Activated naive CD8-positive, alpha-beta T cell treated with anti-CD3 and anti-CD28 coated beads for 36 hours (primary cell): ENCODE measurements at regions not wholly inside any gene's neighbourhood (a gene's known extent, or its start where the extent isn't known, plus 50 kb on each side); places are given as distances from the start of the nearest gene placed in this dataset.

Experiments
- DNase-seq: peaks from one replicate; pipeline ENCODE4 v3.0.0; 2021
- H3K27ac Mint-ChIP-seq: one replicate; pipeline ENCODE4 v1.8.0; 2022; ENCODE audit warnings: mild to moderate bottlenecking, moderate library complexity, mixed read lengths
- H3K27me3 Mint-ChIP-seq: one replicate; pipeline ENCODE4 v1.8.0; 2022; ENCODE audit warnings: mild to moderate bottlenecking, mixed read lengths
- H3K36me3 Mint-ChIP-seq: one replicate; pipeline ENCODE4 v1.8.0; 2021; ENCODE audit warnings: mild to moderate bottlenecking, mixed read lengths
- H3K4me1 Mint-ChIP-seq: one replicate; pipeline ENCODE4 v1.8.0; 2021; ENCODE audit warnings: mixed read lengths
- H3K4me3 Mint-ChIP-seq: one replicate; pipeline ENCODE4 v1.8.0; 2022; ENCODE audit warnings: mild to moderate bottlenecking, moderate library complexity, mixed read lengths
- H3K9me3 Mint-ChIP-seq: one replicate; pipeline ENCODE4 v1.8.0; 2022; ENCODE audit warnings: mixed read lengths

GRCh38 chr5:8013948-8014710 is 145.2 kb downstream of the MTRR start:
- Mint-ChIP-seq H3K27me3 (no peaks in the 10 kb centered on the region), H3K4me3 (no peak overlapping the region), H3K36me3 (no peaks in the 10 kb centered on the region), H3K4me1 (no peaks in the 10 kb centered on the region), H3K27ac (no peak overlapping the region), H3K9me3 (peaks cover 5% of the 10 kb centered on the region)
- DNase-seq: no peak

- DNase-seq: no peak
- H3K9me3 Mint-ChIP-seq: peaks cover 8% of the 10 kb centered on the region
- H3K27me3 Mint-ChIP-seq: no peaks in the 10 kb centered on the region
- no peaks in the 10 kb centered on the region for H3K4me1 Mint-ChIP-seq
- H3K27ac Mint-ChIP-seq: no peak overlapping the region
- H3K4me3 Mint-ChIP-seq: no peak overlapping the region
- H3K36me3 Mint-ChIP-seq: no peaks in the 10 kb centered on the region
Measured at GRCh38 chr5:8019719-8020218, 150.8 kb downstream of the MTRR start.

DNA sequence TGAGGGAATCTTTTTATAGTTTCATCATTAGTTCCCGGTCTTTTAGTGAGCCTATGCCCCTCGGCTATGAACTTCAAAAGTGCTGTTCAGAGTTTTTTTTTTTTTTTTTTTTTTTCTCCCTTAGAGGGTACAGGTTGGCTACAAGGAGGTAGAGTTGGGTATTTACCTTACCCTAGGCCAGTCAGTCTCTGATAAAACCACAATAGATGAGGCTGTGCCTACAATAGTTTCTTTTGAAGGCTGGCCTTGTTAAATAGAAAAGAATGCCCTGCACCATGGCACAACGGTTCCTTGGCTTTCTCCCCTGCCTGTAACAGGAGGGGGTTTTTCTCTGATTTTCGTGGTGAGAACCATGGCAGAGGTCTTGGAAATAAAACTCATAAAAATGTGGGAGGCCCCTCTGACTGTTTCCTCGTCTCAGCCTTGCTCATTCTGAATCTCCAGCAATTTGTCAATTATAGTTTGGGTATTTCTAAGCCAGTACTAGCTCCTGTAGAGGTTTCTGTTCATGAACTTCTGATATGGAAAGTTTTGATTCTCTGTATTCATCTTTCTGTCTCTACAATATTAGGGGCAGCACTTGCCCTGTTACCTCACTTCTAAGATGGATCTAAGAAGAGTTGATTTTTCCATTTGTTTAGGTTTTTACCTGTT is 152.0 kb downstream of the MTRR start:
- Mint-ChIP-seq H3K36me3 (no peaks in the 10 kb centered on the region), H3K4me1 (no peaks in the 10 kb centered on the region), H3K9me3 (peaks cover 8% of the 10 kb centered on the region), H3K27me3 (no peaks in the 10 kb centered on the region), H3K27ac (no peak overlapping the region), H3K4me3 (no peak overlapping the region)
- no peak for DNase-seq

- H3K36me3 Mint-ChIP-seq: peaks cover 2% of the 10 kb centered on the region
- H3K9me3 Mint-ChIP-seq: no peaks in the 10 kb centered on the region
- H3K27ac Mint-ChIP-seq: no peak overlapping the region
- H3K27me3 Mint-ChIP-seq: no peaks in the 10 kb centered on the region
- no peak overlapping the region for H3K4me3 Mint-ChIP-seq
- no peak for DNase-seq
- no peaks in the 10 kb centered on the region for H3K4me1 Mint-ChIP-seq
Measured at GRCh38 chr5:8028243-8028642, 159.3 kb downstream of the MTRR start.

DNA sequence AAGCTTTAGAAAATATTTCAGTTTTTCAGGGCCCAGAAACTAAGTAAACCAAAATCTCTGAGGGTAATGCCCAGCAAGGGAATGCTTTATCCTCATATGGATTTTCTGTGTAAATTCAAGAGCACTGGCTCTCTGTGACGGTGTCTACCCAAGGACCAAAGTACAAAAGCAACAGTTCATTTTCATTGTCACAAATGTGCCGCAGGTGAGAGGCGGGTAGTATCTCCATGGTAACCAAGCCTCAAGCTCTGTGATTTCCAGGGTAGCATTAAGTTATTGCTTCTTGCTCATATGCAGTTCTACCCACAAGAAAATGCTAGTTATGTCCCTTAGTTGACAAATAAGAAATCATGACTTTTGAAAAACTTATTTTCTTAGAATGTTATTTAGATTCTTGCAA is 164.3 kb downstream of the MTRR start:
- H3K9me3 Mint-ChIP-seq: no peaks in the 10 kb centered on the region
- H3K36me3 Mint-ChIP-seq: peaks cover 2% of the 10 kb centered on the region
- DNase-seq: no peak
- no peak overlapping the region for H3K27ac Mint-ChIP-seq
- H3K27me3 Mint-ChIP-seq: no peaks in the 10 kb centered on the region
- H3K4me1 Mint-ChIP-seq: no peaks in the 10 kb centered on the region
- no peak overlapping the region for H3K4me3 Mint-ChIP-seq

DNA sequence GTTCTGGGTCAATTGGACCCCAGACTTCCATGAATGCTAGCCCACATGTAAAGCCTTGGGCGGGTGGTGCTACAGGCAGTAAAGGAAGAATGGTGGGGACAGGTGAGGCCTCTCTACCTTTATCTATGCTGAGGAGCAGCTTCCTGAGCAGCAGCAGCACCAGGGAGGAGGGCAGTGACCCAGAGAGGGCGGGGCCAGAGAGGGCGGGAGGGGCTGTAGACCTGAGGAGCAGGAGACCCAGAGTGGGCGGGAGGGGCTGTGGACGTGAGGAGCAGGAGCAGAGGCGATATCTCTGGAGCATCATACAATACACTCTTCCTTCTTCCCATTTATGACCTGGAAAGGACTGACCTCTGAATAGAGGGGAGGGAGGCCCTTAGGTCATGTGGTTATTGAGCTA is 165.9 kb downstream of the MTRR start:
- no peak overlapping the region for H3K4me3 Mint-ChIP-seq
- H3K27me3 Mint-ChIP-seq: no peaks in the 10 kb centered on the region
- H3K27ac Mint-ChIP-seq: no peak overlapping the region
- DNase-seq: no peak
- H3K9me3 Mint-ChIP-seq: peaks cover 2% of the 10 kb centered on the region
- H3K4me1 Mint-ChIP-seq: no peaks in the 10 kb centered on the region
- peaks cover 2% of the 10 kb centered on the region for H3K36me3 Mint-ChIP-seq

DNA sequence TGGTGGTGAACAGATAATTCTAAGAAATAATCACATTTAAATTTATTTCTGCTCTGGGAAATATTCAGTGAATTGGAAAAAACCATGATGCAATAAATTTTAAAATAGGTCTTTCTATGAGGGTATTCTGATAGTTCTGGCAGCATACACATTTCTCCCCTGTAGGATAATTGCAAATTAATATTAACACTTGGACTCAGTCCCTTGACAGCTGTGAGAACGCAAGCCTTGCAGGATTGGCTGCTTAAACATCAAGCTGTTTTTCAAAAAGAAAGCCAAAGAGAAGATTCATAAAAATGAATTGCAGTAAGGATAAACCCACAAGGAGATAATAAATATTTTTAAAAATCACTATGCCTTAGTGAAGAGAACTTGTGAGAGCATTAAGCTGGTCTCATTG is 180.0 kb downstream of the MTRR start:
- Mint-ChIP-seq H3K4me3 (no peak overlapping the region), H3K9me3 (peaks cover 5% of the 10 kb centered on the region), H3K36me3 (no peaks in the 10 kb centered on the region), H3K27ac (no peak overlapping the region), H3K4me1 (no peaks in the 10 kb centered on the region), H3K27me3 (no peaks in the 10 kb centered on the region)
- no peak for DNase-seq

- Mint-ChIP-seq H3K4me3 (no peak overlapping the region), H3K27me3 (no peaks in the 10 kb centered on the region), H3K36me3 (no peaks in the 10 kb centered on the region), H3K9me3 (peaks cover 5% of the 10 kb centered on the region), H3K27ac (no peak overlapping the region), H3K4me1 (no peaks in the 10 kb centered on the region)
- DNase-seq: no peak
Measured at GRCh38 chr5:8050616-8051175, 181.7 kb downstream of the MTRR start.

GRCh38 chr5:8053270-8053669 is 184.3 kb downstream of the MTRR start:
- Mint-ChIP-seq H3K4me1 (no peaks in the 10 kb centered on the region), H3K4me3 (no peak overlapping the region), H3K36me3 (no peaks in the 10 kb centered on the region), H3K27ac (no peak overlapping the region), H3K9me3 (peaks cover 5% of the 10 kb centered on the region), H3K27me3 (no peaks in the 10 kb centered on the region)
- DNase-seq: no peak

DNA sequence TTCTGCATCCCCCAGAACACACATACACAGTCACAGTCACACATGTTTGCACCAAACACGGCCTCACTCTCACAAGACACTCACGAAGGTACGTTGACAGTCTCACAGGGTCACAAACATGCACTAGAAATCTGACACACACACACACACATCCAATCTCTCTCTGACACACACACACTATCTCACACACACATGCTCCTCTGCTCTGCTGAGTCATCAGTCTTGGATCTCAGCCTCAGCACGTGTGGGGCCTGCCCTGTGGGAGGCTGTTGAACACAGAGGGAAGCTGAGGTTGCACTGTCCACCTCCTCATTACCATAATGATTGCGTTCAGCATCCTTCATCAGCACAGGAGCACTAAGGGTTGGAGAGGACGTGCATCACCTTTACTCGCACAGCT is 188.8 kb downstream of the MTRR start:
- H3K27ac Mint-ChIP-seq: no peak overlapping the region
- no peaks in the 10 kb centered on the region for H3K9me3 Mint-ChIP-seq
- DNase-seq: no peak
- no peaks in the 10 kb centered on the region for H3K36me3 Mint-ChIP-seq
- H3K4me3 Mint-ChIP-seq: no peak overlapping the region
- H3K4me1 Mint-ChIP-seq: no peaks in the 10 kb centered on the region
- H3K27me3 Mint-ChIP-seq: peaks cover 3% of the 10 kb centered on the region

- Mint-ChIP-seq H3K27me3 (peaks cover 3% of the 10 kb centered on the region), H3K36me3 (no peaks in the 10 kb centered on the region), H3K4me3 (no peak overlapping the region), H3K9me3 (no peaks in the 10 kb centered on the region), H3K27ac (no peak overlapping the region), H3K4me1 (no peaks in the 10 kb centered on the region)
- DNase-seq: no peak
Measured at GRCh38 chr5:8058616-8059190, 189.8 kb downstream of the MTRR start.

DNA sequence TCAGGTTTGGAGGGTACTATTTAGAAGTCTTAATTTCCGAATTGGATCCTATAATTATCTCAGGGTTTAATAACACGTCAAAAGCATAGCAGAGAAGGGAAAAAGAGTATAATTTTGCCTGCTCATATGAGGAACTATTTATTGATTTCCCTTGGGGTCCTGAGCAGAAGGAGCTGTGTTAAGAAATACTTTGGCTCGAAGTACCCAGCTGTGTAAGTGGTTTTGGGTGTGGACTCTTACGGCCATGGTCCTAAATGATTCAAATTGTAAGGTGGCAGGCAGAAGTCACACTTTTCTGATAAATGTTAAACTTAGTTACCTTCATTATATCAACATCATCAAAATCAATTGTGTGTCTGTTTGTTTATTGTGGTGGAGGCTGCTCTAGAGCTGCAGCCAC is 190.4 kb downstream of the MTRR start:
- DNase-seq: no peak
- no peaks in the 10 kb centered on the region for H3K9me3 Mint-ChIP-seq
- no peak overlapping the region for H3K27ac Mint-ChIP-seq
- H3K27me3 Mint-ChIP-seq: peaks cover 3% of the 10 kb centered on the region
- no peaks in the 10 kb centered on the region for H3K36me3 Mint-ChIP-seq
- H3K4me3 Mint-ChIP-seq: no peak overlapping the region
- no peaks in the 10 kb centered on the region for H3K4me1 Mint-ChIP-seq

GRCh38 chr5:8060235-8060952 is 191.4 kb downstream of the MTRR start:
- H3K27me3 Mint-ChIP-seq: peaks cover 6% of the 10 kb centered on the region
- no peak overlapping the region for H3K4me3 Mint-ChIP-seq
- H3K27ac Mint-ChIP-seq: no peak overlapping the region
- H3K4me1 Mint-ChIP-seq: no peaks in the 10 kb centered on the region
- no peaks in the 10 kb centered on the region for H3K9me3 Mint-ChIP-seq
- DNase-seq: no peak
- H3K36me3 Mint-ChIP-seq: no peaks in the 10 kb centered on the region

GRCh38 chr5:8060953-8061429 is 192.0 kb downstream of the MTRR start:
- Mint-ChIP-seq H3K4me3 (no peak overlapping the region), H3K27me3 (peaks cover 6% of the 10 kb centered on the region), H3K9me3 (no peaks in the 10 kb centered on the region), H3K4me1 (no peaks in the 10 kb centered on the region), H3K36me3 (no peaks in the 10 kb centered on the region), H3K27ac (no peak overlapping the region)
- no peak for DNase-seq

GRCh38 chr5:8062521-8062920 is 193.6 kb downstream of the MTRR start:
- peaks cover 6% of the 10 kb centered on the region for H3K27me3 Mint-ChIP-seq
- no peaks in the 10 kb centered on the region for H3K36me3 Mint-ChIP-seq
- H3K27ac Mint-ChIP-seq: no peak overlapping the region
- DNase-seq: no peak
- no peak overlapping the region for H3K4me3 Mint-ChIP-seq
- H3K9me3 Mint-ChIP-seq: no peaks in the 10 kb centered on the region
- H3K4me1 Mint-ChIP-seq: no peaks in the 10 kb centered on the region
